Gastroesophageal sphincter (tissue), 4 donors: ENCODE measurements at regions not wholly inside any gene's neighbourhood (a gene's known extent, or its start where the extent isn't known, plus 50 kb on each side); places are given as distances from the start of the nearest gene placed in this dataset.

ENCODE experiments used
- ATAC-seq: fragments of 150-250 bp; one replicate; pipeline ENCODE4 v1.9.1; 2016; ENCODE audit warnings: mild to moderate bottlenecking, moderate library complexity
- H3K27ac ChIP-seq, 4 donors: fragments of 200-600 bp; sonication (generic) in 3 of 4; 1 replicate in 3 of 4; 2 replicates in 1 of 4; pipeline ENCODE4 v1.5.1; 2016 to 2019
- H3K27me3 ChIP-seq: fragments of 200-600 bp; sonication (generic); one replicate; pipeline ENCODE4 v1.5.1; 2019
- H3K36me3 ChIP-seq, 2 donors: fragments of 200-600 bp; sonication (generic); one replicate each; pipeline ENCODE4 v1.5.1; 2019; ENCODE audit warnings: control low read depth in 1 of 2
- H3K4me1 ChIP-seq, 3 donors: fragments of 200-600 bp; sonication (generic); 1 replicate in 2 of 3; 2 replicates in 1 of 3; pipeline ENCODE4 v1.5.1; 2016 to 2019; ENCODE audit warnings: control low read depth in 2 of 3
- H3K4me3 ChIP-seq, 2 donors: fragments of 200-600 bp; sonication (generic); one replicate each; pipeline ENCODE4 v1.5.1; 2019; ENCODE audit warnings: mild to moderate bottlenecking in 1 of 2, moderate library complexity in 1 of 2
- H3K9me3 ChIP-seq, 3 donors: fragments of 200-600 bp; sonication (generic); one replicate each; pipeline ENCODE4 v1.5.1; 2017 to 2019; ENCODE audit warnings: control low read depth in 2 of 3
- CTCF ChIP-seq, 4 experiments: fragments of 200-600 bp in 2 of 4; fragments of 450-650 bp in 2 of 4; sonication (generic) in 1 of 4; IDR thresholded peaks; one replicate each; pipeline ENCODE4 v1.5.1; 2017 to 2019; ENCODE audit warnings: antibody characterized with exemption in 4 of 4, mild to moderate bottlenecking in 2 of 4, moderate library complexity in 2 of 4
- EP300 ChIP-seq: sonication (generic); formaldehyde crosslinking; IDR thresholded peaks from one replicate; pipeline ENCODE4 v1.6.1; 2017; ENCODE audit warnings: antibody characterized with exemption, mild to moderate bottlenecking
- POLR2A ChIP-seq, 2 donors: fragments of 450-650 bp; IDR thresholded peaks; one replicate each; pipeline ENCODE4 v1.6.1; 2017; ENCODE audit warnings: antibody characterized with exemption in 2 of 2, mild to moderate bottlenecking in 2 of 2, moderate library complexity in 1 of 2
- POLR2AphosphoS5 ChIP-seq: sonication (generic); formaldehyde crosslinking; IDR thresholded peaks from one replicate; pipeline ENCODE4 v1.6.1; 2017; ENCODE audit warnings: antibody characterized with exemption
- WGBS, 2 donors: methylation state at CpG; one replicate each; pipeline ENCODE4 v1.1.5; 2018; ENCODE audit warnings: low coverage in 1 of 2; 5-methylcytosine and 5-hydroxymethylcytosine counted together

DNA sequence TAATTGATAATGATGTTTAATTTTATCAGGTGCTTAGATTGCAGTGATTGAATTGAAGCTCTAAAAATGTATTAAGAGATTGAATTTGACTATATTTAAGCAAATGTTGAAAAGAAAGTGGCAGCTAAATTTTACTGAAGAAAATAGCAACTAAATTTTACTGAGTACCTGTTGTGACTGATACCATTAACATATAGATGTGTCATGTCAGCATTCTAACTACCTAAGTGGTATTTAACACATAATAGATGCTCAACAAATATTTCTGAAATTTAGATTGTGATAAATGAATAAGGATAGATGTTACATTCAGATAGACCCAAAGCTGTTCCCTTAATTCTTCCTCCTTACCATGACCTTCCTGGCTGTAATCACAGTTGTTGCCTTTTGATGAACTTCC is 350.9 kb upstream of the VWC2 start:
- Histone ChIP-seq H3K27me3 (no peaks in the 10 kb centered on the region), H3K4me3 (no peak overlapping the region), H3K27ac (no peak overlapping the region), H3K4me1 (no peaks in the 10 kb centered on the region), H3K9me3 (no peaks in the 10 kb centered on the region), H3K36me3 (no peaks in the 10 kb centered on the region)
- ATAC-seq, result no peak
- TF ChIP-seq POLR2A (IDR thresholded peaks at IDR 0.05), result no peak
- TF ChIP-seq POLR2AphosphoS5, result no peak
- TF ChIP-seq CTCF (IDR thresholded peaks at IDR 0.05), result no peak

DNA sequence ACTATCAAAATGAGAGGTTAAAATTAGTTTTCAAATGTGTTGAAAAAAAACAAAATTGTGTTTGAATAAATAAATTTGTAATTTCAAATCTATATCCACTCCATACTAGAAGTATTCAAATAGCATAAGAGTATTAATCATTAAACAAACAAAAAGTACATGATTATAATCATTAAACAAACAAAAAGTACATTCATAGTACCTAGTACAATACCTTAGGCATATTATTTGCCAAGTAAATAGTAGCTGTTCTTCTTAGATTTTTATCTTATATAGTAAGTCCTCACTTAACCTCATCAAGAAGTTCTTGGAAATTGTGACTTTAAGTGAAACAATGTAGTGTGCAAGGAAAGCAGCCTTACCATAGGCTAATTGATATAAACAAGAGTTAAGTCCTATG is 349.3 kb upstream of the VWC2 start:
- Histone ChIP-seq H3K27me3 (no peaks in the 10 kb centered on the region), H3K4me1 (no peaks in the 10 kb centered on the region), H3K27ac (no peak overlapping the region), H3K9me3 (no peaks in the 10 kb centered on the region), H3K36me3 (no peaks in the 10 kb centered on the region), H3K4me3 (no peak overlapping the region)
- no peak for ATAC-seq
- TF ChIP-seq POLR2AphosphoS5 (no peak), EP300 (no peak), POLR2A (IDR thresholded peaks at IDR 0.05) (no peak), CTCF (IDR thresholded peaks at IDR 0.05) (no peak)

GRCh38 chr7:49425277-49425818 is 348.1 kb upstream of the VWC2 start:
- Histone ChIP-seq H3K27ac (no peak overlapping the region), H3K4me3 (no peak overlapping the region), H3K4me1 (no peaks in the 10 kb centered on the region), H3K27me3 (no peaks in the 10 kb centered on the region), H3K36me3 (no peaks in the 10 kb centered on the region), H3K9me3 (no peaks in the 10 kb centered on the region)
- TF ChIP-seq EP300 (no peak), POLR2A (IDR thresholded peaks at IDR 0.05) (no peak), CTCF (IDR thresholded peaks at IDR 0.05) (no peak), POLR2AphosphoS5 (no peak)
- 25 to 31% methylated on average over 3 to 4 of the region's 5 CpGs for WGBS, 2 donors
- ATAC-seq, result no peak

GRCh38 chr7:49432254-49432653 is 341.2 kb upstream of the VWC2 start:
- WGBS, 2 donors, result 84 to 100% methylated on average over 4 of the region's 4 CpGs
- no peak overlapping the region for H3K4me3 ChIP-seq
- no peaks in the 10 kb centered on the region for H3K4me1 ChIP-seq
- no peaks in the 10 kb centered on the region for H3K36me3 ChIP-seq
- no peak for ATAC-seq
- H3K27ac ChIP-seq, result no peak overlapping the region
- H3K9me3 ChIP-seq, result no peaks in the 10 kb centered on the region
- TF ChIP-seq EP300, result no peak
- no peak for TF ChIP-seq POLR2AphosphoS5
- TF ChIP-seq CTCF (IDR thresholded peaks at IDR 0.05), result no peak
- no peak for TF ChIP-seq POLR2A (IDR thresholded peaks at IDR 0.05)
- H3K27me3 ChIP-seq, result no peaks in the 10 kb centered on the region

DNA sequence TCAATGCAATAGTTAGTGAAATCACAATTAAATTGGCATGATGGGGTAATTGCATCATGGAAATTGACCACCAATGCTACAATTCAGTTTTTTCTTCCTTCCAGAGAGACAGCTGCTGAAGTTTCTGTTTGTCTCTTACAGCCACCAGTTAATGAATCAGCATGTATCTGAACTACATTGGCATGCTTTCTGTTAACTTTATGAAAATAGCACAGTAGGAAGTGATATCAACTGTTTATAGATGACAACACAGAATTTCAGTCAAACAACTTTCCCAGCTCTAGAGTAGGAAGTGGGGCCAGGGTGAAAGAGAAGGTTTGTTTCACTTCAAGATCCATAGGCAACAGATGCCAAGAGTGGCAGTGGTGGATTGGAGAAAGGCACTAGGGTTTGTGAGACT is 339.6 kb upstream of the VWC2 start:
- no peak overlapping the region for H3K27ac ChIP-seq
- no peak for ATAC-seq

More for the DNA sequence above, 339.6 kb upstream of the VWC2 start:
- TF ChIP-seq POLR2A (IDR thresholded peaks at IDR 0.05) (no peak), EP300 (no peak), POLR2AphosphoS5 (no peak), CTCF (IDR thresholded peaks at IDR 0.05) (no peak)
- H3K4me1 ChIP-seq, result no peaks in the 10 kb centered on the region
- no peak overlapping the region for H3K4me3 ChIP-seq
- no peaks in the 10 kb centered on the region for H3K27me3 ChIP-seq
- H3K36me3 ChIP-seq, result no peaks in the 10 kb centered on the region
- no peaks in the 10 kb centered on the region for H3K9me3 ChIP-seq
